Body of pancreas (tissue), 4 donors: ENCODE measurements at regions not wholly inside any gene's neighbourhood (a gene's known extent, or its start where the extent isn't known, plus 50 kb on each side); places are given as distances from the start of the nearest gene placed in this dataset.
"Not testable (repeated sequence)": the region's sequence is repeated elsewhere in the genome, so short reads cannot be mapped to it uniquely, and the experiment has no call there.

ENCODE experiments used
- POLR2A ChIP-seq, 3 donors: fragments of 450-650 bp; IDR thresholded peaks; one replicate each; pipeline ENCODE4 v1.6.1; 2016; ENCODE audit warnings: antibody characterized with exemption in 3 of 3, mild to moderate bottlenecking in 2 of 3
- TF ChIP-seq, protein P1 (sequence below), 7 experiments: fragments of 450-650 bp in 4 of 7; fragments of 200-600 bp in 3 of 7; sonication (generic) in 3 of 7; IDR thresholded peaks; one replicate each; pipeline ENCODE4 v1.5.1; 2016 to 2019; ENCODE audit warnings: antibody characterized with exemption in 7 of 7

GRCh38 chr3:159681717-159682116 is 306.9 kb upstream of the IL12A start:
- TF ChIP-seq, protein P1, sequence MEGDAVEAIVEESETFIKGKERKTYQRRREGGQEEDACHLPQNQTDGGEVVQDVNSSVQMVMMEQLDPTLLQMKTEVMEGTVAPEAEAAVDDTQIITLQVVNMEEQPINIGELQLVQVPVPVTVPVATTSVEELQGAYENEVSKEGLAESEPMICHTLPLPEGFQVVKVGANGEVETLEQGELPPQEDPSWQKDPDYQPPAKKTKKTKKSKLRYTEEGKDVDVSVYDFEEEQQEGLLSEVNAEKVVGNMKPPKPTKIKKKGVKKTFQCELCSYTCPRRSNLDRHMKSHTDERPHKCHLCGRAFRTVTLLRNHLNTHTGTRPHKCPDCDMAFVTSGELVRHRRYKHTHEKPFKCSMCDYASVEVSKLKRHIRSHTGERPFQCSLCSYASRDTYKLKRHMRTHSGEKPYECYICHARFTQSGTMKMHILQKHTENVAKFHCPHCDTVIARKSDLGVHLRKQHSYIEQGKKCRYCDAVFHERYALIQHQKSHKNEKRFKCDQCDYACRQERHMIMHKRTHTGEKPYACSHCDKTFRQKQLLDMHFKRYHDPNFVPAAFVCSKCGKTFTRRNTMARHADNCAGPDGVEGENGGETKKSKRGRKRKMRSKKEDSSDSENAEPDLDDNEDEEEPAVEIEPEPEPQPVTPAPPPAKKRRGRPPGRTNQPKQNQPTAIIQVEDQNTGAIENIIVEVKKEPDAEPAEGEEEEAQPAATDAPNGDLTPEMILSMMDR (IDR thresholded peaks at IDR 0.05) = not testable (repeated sequence)
- TF ChIP-seq POLR2A (IDR thresholded peaks at IDR 0.05) = not testable (repeated sequence)
